SW 1271 (cell line): ENCODE measurements at regions not wholly inside any gene's neighbourhood (a gene's known extent, or its start where the extent isn't known, plus 50 kb on each side); places are given as distances from the start of the nearest gene placed in this dataset.
"Not testable (repeated sequence)": the region's sequence is repeated elsewhere in the genome, so short reads cannot be mapped to it uniquely, and the experiment has no call there.

ENCODE experiments used
- DNase-seq, 2 experiments: peaks; one replicate each; lab custom pipeline; 2025; lab: John Stamatoyannopoulos, UW

GRCh38 chr16:59878479-59878878 lies 1144.4 kb upstream of the GOT2 start:
- no peak for DNase-seq

GRCh38 chr16:59864981-59865666 lies 1131.0 kb upstream of the GOT2 start:
- no peak for DNase-seq

GRCh38 chr16:59859676-59860402 lies 1125.7 kb upstream of the GOT2 start:
- no peak for DNase-seq

- no peak for DNase-seq
Observed at GRCh38 chr16:59854846-59855439, 1120.8 kb upstream of the GOT2 start.

- DNase-seq: no peak
Observed at GRCh38 chr16:59849716-59850115, 1115.6 kb upstream of the GOT2 start.

GRCh38 chr16:59848296-59848695 lies 1114.2 kb upstream of the GOT2 start:
- DNase-seq: no peak

- DNase-seq: no peak
Observed at GRCh38 chr16:59840169-59840568, 1106.1 kb upstream of the GOT2 start.

GRCh38 chr16:59826767-59827166 lies 1092.7 kb upstream of the GOT2 start:
- DNase-seq: no peak

- not testable (repeated sequence) for DNase-seq
Observed at GRCh38 chr16:59809488-59809887, 1075.4 kb upstream of the GOT2 start.

GRCh38 chr16:59783191-59783590 lies 1049.1 kb upstream of the GOT2 start:
- DNase-seq: no peak

- no peak for DNase-seq
Observed at GRCh38 chr16:59773330-59773729, 1039.2 kb upstream of the GOT2 start.

- no peak for DNase-seq
Observed at GRCh38 chr16:59759296-59759695, 1025.2 kb upstream of the GOT2 start.

- DNase-seq: no peak
Observed at GRCh38 chr16:59758848-59759247, 1024.7 kb upstream of the GOT2 start.

- DNase-seq: no peak
Observed at GRCh38 chr16:59754854-59755253, 1020.7 kb upstream of the GOT2 start.

GRCh38 chr16:59749662-59750336 lies 1015.7 kb upstream of the GOT2 start:
- DNase-seq: no peak

GRCh38 chr16:59748531-59748930 lies 1014.4 kb upstream of the GOT2 start:
- no peak for DNase-seq

GRCh38 chr16:59743504-59743903 lies 1009.4 kb upstream of the GOT2 start:
- no peak for DNase-seq

GRCh38 chr16:59740858-59741257 lies 1006.7 kb upstream of the GOT2 start:
- no peak for DNase-seq

- DNase-seq: no peak
Observed at GRCh38 chr16:59737274-59737673, 1003.2 kb upstream of the GOT2 start.

- no peak for DNase-seq
Observed at GRCh38 chr16:59733321-59733720, 999.2 kb upstream of the GOT2 start.

- no peak for DNase-seq
Observed at GRCh38 chr16:59729613-59730012, 995.5 kb upstream of the GOT2 start.

GRCh38 chr16:59719121-59719520 lies 985.0 kb upstream of the GOT2 start:
- no peak for DNase-seq
